ENCODE measurements at regions not wholly inside any gene's neighbourhood (a gene's known extent, or its start where the extent isn't known, plus 50 kb on each side); places are given as distances from the start of the nearest gene placed in this dataset.

DNA sequence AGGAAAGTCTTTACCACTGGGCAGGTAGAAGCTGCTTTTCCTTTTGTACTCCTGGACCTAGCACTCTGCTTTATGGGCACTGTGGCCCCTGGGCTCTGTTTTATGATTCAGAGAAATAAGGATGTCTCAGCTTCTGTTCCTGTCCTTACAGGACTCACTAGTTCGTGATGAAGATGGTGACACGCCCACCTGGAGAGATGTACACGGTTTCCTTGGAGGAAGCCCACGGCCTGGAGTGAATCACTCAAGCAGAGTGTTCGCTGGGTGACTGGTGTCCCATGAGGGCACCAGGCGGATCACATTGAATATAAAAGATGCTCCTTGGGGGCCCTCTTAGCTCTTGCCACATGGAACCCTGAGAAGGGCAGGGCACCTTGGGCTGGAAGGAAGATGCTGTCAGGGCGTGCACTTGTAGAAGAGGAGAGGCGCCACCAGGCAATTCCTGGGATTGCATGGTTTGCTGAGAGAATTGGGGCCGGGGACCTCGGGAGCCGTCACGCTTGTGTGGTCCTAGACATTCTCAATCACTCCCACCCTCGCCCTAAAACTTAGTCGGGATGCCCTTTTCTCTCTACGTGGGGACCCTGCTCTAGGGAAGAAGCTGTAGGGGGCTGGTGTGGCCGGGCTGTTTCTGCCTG is 202.6 kb downstream of the TSHZ3 start:
- DNase-seq: no peak
- Histone ChIP-seq H3K4me3 (ENCODE audit: low read depth, low read length) (no peak overlapping the region), H3K36me3 (replicated peaks) (no peaks in the 10 kb centered on the region), H3K27me3 (replicated peaks) (no peaks in the 10 kb centered on the region), H3K27ac (no peak overlapping the region)
- in situ Hi-C loops (cut with HindIII; ENCODE audit: low pct_ligation_motif_present, low sequenced_read_pairs): no loop called here
- TF ChIP-seq, protein P1, sequence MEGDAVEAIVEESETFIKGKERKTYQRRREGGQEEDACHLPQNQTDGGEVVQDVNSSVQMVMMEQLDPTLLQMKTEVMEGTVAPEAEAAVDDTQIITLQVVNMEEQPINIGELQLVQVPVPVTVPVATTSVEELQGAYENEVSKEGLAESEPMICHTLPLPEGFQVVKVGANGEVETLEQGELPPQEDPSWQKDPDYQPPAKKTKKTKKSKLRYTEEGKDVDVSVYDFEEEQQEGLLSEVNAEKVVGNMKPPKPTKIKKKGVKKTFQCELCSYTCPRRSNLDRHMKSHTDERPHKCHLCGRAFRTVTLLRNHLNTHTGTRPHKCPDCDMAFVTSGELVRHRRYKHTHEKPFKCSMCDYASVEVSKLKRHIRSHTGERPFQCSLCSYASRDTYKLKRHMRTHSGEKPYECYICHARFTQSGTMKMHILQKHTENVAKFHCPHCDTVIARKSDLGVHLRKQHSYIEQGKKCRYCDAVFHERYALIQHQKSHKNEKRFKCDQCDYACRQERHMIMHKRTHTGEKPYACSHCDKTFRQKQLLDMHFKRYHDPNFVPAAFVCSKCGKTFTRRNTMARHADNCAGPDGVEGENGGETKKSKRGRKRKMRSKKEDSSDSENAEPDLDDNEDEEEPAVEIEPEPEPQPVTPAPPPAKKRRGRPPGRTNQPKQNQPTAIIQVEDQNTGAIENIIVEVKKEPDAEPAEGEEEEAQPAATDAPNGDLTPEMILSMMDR (IDR thresholded peaks at IDR 0.05; ENCODE audit: low read depth, low read length, missing control alignments): no peak

DNA sequence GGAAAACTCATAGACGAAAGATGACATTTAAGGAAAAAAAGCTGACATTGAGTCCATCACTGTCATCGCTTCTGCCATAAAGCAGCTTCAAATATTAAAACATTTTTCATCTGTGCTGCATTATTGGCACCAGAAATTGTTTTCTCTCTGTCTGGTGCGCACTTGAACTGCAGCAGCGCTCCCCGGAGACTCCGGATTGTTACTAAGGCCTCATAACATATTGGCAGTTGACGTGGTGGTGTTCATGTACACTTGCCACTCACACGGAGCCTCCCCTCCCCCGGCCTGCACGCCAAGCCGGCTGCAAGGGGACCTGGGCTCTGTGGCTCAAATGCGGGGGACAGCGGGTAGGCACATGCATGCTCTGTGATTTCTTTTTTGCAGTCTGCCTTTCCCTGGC is 203.2 kb downstream of the TSHZ3 start:
- H3K27ac ChIP-seq: no peak overlapping the region
- in situ Hi-C loops (cut with HindIII; ENCODE audit: low pct_ligation_motif_present, low sequenced_read_pairs): no loop called here
- TF ChIP-seq, protein P1 (IDR thresholded peaks at IDR 0.05; ENCODE audit: low read depth, low read length, missing control alignments): no peak
- H3K36me3 ChIP-seq (replicated peaks): no peaks in the 10 kb centered on the region
- DNase-seq: no peak
- H3K4me3 ChIP-seq (ENCODE audit: low read depth, low read length): no peak overlapping the region
- H3K27me3 ChIP-seq (replicated peaks): no peaks in the 10 kb centered on the region

DNA sequence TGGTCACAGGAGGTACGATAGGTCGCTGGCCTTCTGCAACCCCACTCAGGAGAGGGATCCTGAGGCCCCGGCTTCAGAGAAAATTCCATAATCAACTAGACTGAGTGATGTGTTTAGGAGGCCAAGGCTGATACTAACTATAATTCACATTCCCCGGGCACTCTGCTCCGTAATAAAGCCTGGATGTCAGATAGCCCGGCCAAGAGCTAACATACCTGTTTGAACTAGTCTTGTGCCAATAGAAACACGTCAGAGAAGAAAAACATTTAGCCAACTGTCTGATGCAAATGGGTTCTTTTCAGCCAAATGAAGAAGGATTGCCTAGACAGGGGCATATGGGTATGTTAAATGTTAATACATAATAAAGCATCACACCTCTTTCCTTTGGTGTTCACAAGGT is 204.2 kb downstream of the TSHZ3 start:
- H3K27ac ChIP-seq: no peak overlapping the region
- no peak for DNase-seq
- no peaks in the 10 kb centered on the region for H3K27me3 ChIP-seq (replicated peaks)
- in situ Hi-C loops (cut with HindIII; ENCODE audit: low pct_ligation_motif_present, low sequenced_read_pairs): no loop called here
- H3K36me3 ChIP-seq (replicated peaks): no peaks in the 10 kb centered on the region
- TF ChIP-seq, protein P1 (IDR thresholded peaks at IDR 0.05; ENCODE audit: low read depth, low read length, missing control alignments): no peak
- H3K4me3 ChIP-seq (ENCODE audit: low read depth, low read length): no peak overlapping the region

DNA sequence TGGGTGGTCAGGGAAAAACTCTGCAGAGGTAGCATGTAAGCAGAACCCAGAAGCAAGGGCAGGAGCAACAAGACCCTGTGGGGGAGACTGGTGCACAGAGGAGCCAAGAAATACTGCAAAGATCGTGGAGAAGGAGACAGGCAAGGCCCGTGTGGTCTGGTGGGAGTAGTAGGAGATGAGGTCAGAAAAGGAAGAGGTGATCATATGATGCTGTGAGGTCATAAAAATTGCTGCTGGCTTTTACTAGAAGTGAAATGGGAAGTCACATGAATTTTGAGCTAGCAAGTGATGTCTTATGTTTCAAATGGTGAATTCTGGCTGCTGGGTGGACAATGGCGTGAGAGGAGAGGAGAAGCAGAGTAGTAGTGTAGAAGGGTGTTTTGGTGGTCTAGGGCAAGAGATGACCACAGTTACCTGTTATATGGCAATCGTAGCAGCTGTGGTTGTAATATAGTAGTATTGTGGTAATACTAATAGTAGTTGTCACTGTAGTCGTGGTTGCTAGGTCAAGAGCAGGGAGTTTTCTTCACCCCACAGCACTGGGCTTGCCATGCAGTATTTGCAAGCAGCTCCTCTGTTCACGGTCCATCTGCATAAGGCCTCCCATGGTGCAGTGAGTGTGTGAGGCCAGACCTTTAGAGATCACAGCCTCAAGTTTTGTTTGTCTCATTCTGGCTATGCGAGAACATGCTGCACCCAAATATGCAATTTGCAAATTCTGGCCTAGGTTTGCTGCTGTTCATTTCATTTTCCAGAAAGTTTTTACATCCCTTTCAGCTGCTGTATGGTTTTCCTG is 205.0 kb downstream of the TSHZ3 start:
- Histone ChIP-seq H3K4me3 (ENCODE audit: low read depth, low read length) (no peak overlapping the region), H3K27me3 (replicated peaks) (no peaks in the 10 kb centered on the region), H3K27ac (no peak overlapping the region), H3K36me3 (replicated peaks) (no peaks in the 10 kb centered on the region)
- in situ Hi-C loops (cut with HindIII; ENCODE audit: low pct_ligation_motif_present, low sequenced_read_pairs): no loop called here
- TF ChIP-seq, protein P1 (IDR thresholded peaks at IDR 0.05; ENCODE audit: low read depth, low read length, missing control alignments): no peak
- no peak for DNase-seq

DNA sequence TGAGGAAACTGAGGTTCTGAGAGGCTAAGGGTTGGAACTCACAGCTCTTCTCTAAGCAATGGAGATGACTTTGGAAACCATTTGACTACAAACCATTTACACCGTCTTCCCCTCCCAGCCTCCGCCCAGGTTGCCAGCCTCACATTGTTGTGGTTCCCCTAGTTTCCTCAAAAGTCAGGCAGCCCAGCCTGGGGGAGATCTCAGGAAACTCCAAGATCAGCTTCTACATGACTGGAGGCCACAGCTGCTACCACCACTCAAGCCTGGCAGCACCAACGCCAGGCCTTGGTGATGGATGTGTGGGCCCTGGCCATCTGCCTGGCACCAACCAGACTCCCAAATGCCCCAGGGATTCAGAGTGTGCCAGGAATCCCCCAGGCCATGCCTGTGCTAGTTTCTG is 207.9 kb downstream of the TSHZ3 start:
- Histone ChIP-seq H3K36me3 (replicated peaks) (no peaks in the 10 kb centered on the region), H3K4me3 (ENCODE audit: low read depth, low read length) (no peak overlapping the region), H3K27ac (peak overlapping the region; percentile 82), H3K27me3 (replicated peaks) (no peaks in the 10 kb centered on the region)
- TF ChIP-seq, protein P1 (IDR thresholded peaks at IDR 0.05; ENCODE audit: low read depth, low read length, missing control alignments): no peak
- no peak for DNase-seq
- in situ Hi-C loops (cut with HindIII; ENCODE audit: low pct_ligation_motif_present, low sequenced_read_pairs): no loop called here

Measured in brain microvascular endothelial cell (primary cell).